ENCODE measurements at regions not wholly inside any gene's neighbourhood (a gene's known extent, or its start where the extent isn't known, plus 50 kb on each side); places are given as distances from the start of the nearest gene placed in this dataset.

GRCh38 chr4:29521281-29521680 lies 1198.9 kb upstream of the PCDH7 start:
- DNase-seq: no peak

- DNase-seq: no peak
These were observed 1183.4 kb upstream of the PCDH7 start for GRCh38 chr4:29536745-29537144.

GRCh38 chr4:29538889-29539646 lies 1181.1 kb upstream of the PCDH7 start:
- no peak for DNase-seq

- no peak for DNase-seq
These were observed 1179.6 kb upstream of the PCDH7 start for GRCh38 chr4:29540439-29541102.

GRCh38 chr4:29541757-29542156 lies 1178.4 kb upstream of the PCDH7 start:
- no peak for DNase-seq

- no peak for DNase-seq
These were observed 1170.8 kb upstream of the PCDH7 start for GRCh38 chr4:29549342-29549741.

- DNase-seq: no peak
These were observed 1168.3 kb upstream of the PCDH7 start for GRCh38 chr4:29551821-29552220.

- DNase-seq: no peak
These were observed 1166.3 kb upstream of the PCDH7 start for GRCh38 chr4:29553846-29554245.

- DNase-seq: no peak
These were observed 1161.4 kb upstream of the PCDH7 start for GRCh38 chr4:29558789-29559188.

GRCh38 chr4:29559286-29559685 lies 1160.9 kb upstream of the PCDH7 start:
- no peak for DNase-seq

- no peak for DNase-seq
These were observed 1159.7 kb upstream of the PCDH7 start for GRCh38 chr4:29560452-29560851.

- no peak for DNase-seq
These were observed 1154.9 kb upstream of the PCDH7 start for GRCh38 chr4:29565256-29565655.

GRCh38 chr4:29566371-29566770 lies 1153.8 kb upstream of the PCDH7 start:
- DNase-seq: no peak

- DNase-seq: no peak
These were observed 1148.8 kb upstream of the PCDH7 start for GRCh38 chr4:29571322-29571721.

- DNase-seq: peak in 1 of 2 experiments; percentile 11
These were observed 1141.8 kb upstream of the PCDH7 start for GRCh38 chr4:29578329-29578728.

GRCh38 chr4:29581457-29581856 lies 1138.7 kb upstream of the PCDH7 start:
- no peak for DNase-seq

GRCh38 chr4:29588617-29589016 lies 1131.6 kb upstream of the PCDH7 start:
- no peak for DNase-seq

- DNase-seq: no peak
These were observed 1123.9 kb upstream of the PCDH7 start for GRCh38 chr4:29596228-29596627.

- peak; percentile 49 to 80 for DNase-seq
These were observed 1101.0 kb upstream of the PCDH7 start for GRCh38 chr4:29619168-29619567.

- no peak for DNase-seq
These were observed 1088.0 kb upstream of the PCDH7 start for GRCh38 chr4:29632199-29632598.

- DNase-seq: no peak
These were observed 1083.2 kb upstream of the PCDH7 start for GRCh38 chr4:29636961-29637360.

- no peak for DNase-seq
These were observed 1066.9 kb upstream of the PCDH7 start for GRCh38 chr4:29653221-29653620.

GRCh38 chr4:29680644-29681043 lies 1039.5 kb upstream of the PCDH7 start:
- no peak for DNase-seq

- no peak for DNase-seq
These were observed 1016.1 kb upstream of the PCDH7 start for GRCh38 chr4:29704059-29704458.

- no peak for DNase-seq
These were observed 1011.7 kb upstream of the PCDH7 start for GRCh38 chr4:29708473-29708872.

Data from NCI-H2081 (cell line).